ENCODE measurements at regions not wholly inside any gene's neighbourhood (a gene's known extent, or its start where the extent isn't known, plus 50 kb on each side); places are given as distances from the start of the nearest gene placed in this dataset.

GRCh38 chr3:187456250-187456649 lies 88.1 kb downstream of the RTP4 start:
- no peak overlapping the region for H3K27ac ChIP-seq (replicated peaks)
- DNase-seq (ENCODE audit: low read depth in 1 of 2, low spot score in 1 of 2) = no peak
- no peak overlapping the region for H3K4me3 ChIP-seq (replicated peaks; ENCODE audit: insufficient read depth, low read length)
- H3K27me3 ChIP-seq (ENCODE audit: insufficient read depth, poor library complexity, severe bottlenecking) = peaks cover 2% of the 10 kb centered on the region
- TF ChIP-seq SPI1 (IDR thresholded peaks at IDR 0.05; ENCODE audit: borderline replicate concordance, low read depth) (no peak), REST (IDR thresholded peaks at IDR 0.05; ENCODE audit: insufficient replicate concordance, low read depth) (no peak), CTCF (IDR thresholded peaks at IDR 0.05; ENCODE audit: insufficient read depth, low read length) (no peak), GABPA (IDR thresholded peaks at IDR 0.05; ENCODE audit: low read depth) (no peak)

GRCh38 chr3:187454085-187454815 lies 86.1 kb downstream of the RTP4 start:
- H3K27ac ChIP-seq (replicated peaks) = no peak overlapping the region
- TF ChIP-seq REST (IDR thresholded peaks at IDR 0.05; ENCODE audit: insufficient replicate concordance, low read depth) (no peak), POLR2AphosphoS5 (IDR thresholded peaks at IDR 0.05; ENCODE audit: low read depth) (no peak), CTCF (IDR thresholded peaks at IDR 0.05; ENCODE audit: insufficient read depth, low read length) (no peak)
- H3K4me3 ChIP-seq (replicated peaks; ENCODE audit: insufficient read depth, low read length) = no peak overlapping the region
- DNase-seq (ENCODE audit: low read depth in 1 of 2, low spot score in 1 of 2) = no peak
- H3K27me3 ChIP-seq (ENCODE audit: insufficient read depth, poor library complexity, severe bottlenecking) = peaks cover 2% of the 10 kb centered on the region

GRCh38 chr3:187450431-187451190 lies 82.4 kb downstream of the RTP4 start:
- Histone ChIP-seq H3K27ac (replicated peaks) (no peak overlapping the region), H3K4me3 (replicated peaks; ENCODE audit: insufficient read depth, low read length) (no peak overlapping the region), H3K27me3 (ENCODE audit: insufficient read depth, poor library complexity, severe bottlenecking) (peaks cover 2% of the 10 kb centered on the region)
- no peak for TF ChIP-seq GABPA (IDR thresholded peaks at IDR 0.05; ENCODE audit: low read depth)
- no peak for TF ChIP-seq REST (IDR thresholded peaks at IDR 0.05; ENCODE audit: insufficient replicate concordance, low read depth)
- TF ChIP-seq POLR2AphosphoS5 (IDR thresholded peaks at IDR 0.05; ENCODE audit: low read depth) = no peak
- no peak for TF ChIP-seq CTCF (IDR thresholded peaks at IDR 0.05; ENCODE audit: insufficient read depth, low read length)
- no peak for TF ChIP-seq SPI1 (IDR thresholded peaks at IDR 0.05; ENCODE audit: borderline replicate concordance, low read depth)
- no peak for DNase-seq (ENCODE audit: low read depth in 1 of 2, low spot score in 1 of 2)

All from HL-60 (cell line).